IPS-NIHi11 (cell line): ENCODE measurements at regions not wholly inside any gene's neighbourhood (a gene's known extent, or its start where the extent isn't known, plus 50 kb on each side); places are given as distances from the start of the nearest gene placed in this dataset.
A peak's percentile ranks its signal among the peaks of the same experiment; 100 is the strongest.

Source experiments
- DNase-seq: peaks from one replicate; pipeline ENCODE4 v3.0.0; 2012; ENCODE audit warnings: mixed read lengths, low spot score

- no peak for DNase-seq
Observed at GRCh38 chr6:163951326-163951725, 536.8 kb downstream of the QKI start.

DNA sequence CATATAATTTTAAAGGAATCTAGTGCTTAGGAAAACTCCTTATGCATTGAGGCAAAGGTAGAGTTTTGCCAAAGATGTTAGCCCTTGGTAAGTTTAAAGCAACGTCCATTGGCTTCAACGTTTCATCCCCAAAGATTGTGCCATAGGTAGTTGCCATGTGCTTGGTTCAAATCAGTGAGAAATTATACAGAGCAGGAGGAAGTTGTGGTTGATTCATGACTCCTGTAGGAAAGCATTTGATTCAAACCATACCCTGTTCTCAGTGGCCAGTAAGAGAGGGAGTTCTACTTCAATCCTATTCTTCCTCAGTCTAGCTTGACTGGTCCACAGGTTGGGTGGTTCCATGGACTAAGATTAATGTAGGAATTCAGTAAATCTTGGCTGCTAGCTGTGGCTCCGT is 535.6 kb downstream of the QKI start:
- DNase-seq = no peak

DNA sequence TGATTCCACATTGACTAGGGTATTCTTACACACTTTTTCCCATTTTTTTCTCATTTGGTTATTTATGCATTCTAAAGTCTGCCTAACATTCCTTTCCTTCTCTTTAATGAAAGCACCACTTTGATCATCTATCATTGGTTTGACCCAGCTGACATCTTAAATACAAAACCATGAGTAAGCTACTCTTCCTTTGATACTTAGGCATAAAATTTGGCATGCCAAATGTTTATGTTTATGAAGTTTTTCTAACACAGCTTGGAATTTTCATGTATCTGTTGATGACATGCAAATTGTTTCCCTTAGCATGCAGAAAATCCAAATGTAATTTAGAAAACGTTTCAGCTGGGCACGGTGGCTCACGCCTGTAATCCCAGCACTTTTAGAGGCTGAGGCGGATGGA is 534.9 kb downstream of the QKI start:
- DNase-seq = no peak

GRCh38 chr6:163948250-163948649 is 533.7 kb downstream of the QKI start:
- DNase-seq = no peak

- DNase-seq = no peak
Observed at GRCh38 chr6:163947276-163947675, 532.8 kb downstream of the QKI start.

- DNase-seq = no peak
Observed at GRCh38 chr6:163946437-163946836, 531.9 kb downstream of the QKI start.

GRCh38 chr6:163945808-163946207 is 531.3 kb downstream of the QKI start:
- peak; percentile 28 for DNase-seq

GRCh38 chr6:163944897-163945296 is 530.4 kb downstream of the QKI start:
- no peak for DNase-seq

DNA sequence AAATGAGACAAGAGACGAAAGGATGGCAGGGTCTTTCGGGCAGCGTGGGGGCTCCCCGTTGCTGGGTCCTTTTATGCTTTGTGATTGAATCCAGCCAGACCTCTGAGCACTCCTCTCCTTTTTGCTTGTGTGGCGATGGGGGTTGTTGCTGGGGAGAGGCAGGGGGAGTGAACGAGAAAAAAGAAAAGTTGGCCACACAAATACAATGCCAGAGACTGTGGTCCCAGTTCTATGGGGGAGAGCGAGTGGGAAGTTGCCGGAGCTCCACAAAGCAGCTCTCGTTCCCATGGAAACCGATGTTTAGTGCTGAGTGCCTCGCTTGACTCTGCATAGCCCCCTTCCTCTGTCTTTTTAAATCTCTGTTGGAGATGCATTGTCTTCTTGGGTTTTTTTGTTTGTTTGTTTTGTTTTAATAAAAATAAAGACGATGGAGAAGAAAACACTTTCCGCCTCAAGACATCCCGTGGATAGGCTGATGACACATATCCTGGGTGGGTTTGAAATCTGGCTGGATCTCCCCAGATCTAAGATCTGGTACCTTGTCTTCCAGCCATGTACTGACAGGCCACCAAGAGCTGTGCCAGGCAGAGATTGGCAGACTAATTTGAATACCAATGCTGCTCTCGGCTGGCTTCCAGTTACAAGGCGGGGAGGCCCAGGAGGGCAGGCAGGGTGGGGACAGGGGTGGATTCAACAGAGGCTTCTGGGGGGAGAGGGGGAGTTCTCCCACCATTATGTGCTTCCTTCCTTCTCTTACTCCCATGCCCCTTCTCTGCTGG is 529.3 kb downstream of the QKI start:
- peak; percentile 65 for DNase-seq

GRCh38 chr6:163942790-163943189 is 528.3 kb downstream of the QKI start:
- no peak for DNase-seq

DNA sequence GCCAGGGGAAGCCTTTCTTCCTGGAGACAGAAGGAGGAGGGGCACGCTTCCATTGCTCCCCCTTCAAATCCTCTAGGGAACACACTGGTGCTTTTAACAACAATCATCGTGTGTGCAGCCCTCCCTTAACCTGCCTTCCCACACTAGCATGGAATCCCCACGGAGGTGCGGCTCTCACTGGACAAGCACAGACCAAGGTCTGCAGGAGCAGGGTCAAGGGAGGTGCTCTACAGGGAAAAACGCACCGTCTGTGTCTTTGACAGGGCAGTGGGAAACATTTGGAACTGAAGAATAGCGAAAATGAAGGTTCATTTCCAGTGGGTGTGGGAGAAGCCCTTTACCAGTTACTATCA is 527.1 kb downstream of the QKI start:
- no peak for DNase-seq

GRCh38 chr6:163940705-163941623 is 526.4 kb downstream of the QKI start:
- no peak for DNase-seq

DNA sequence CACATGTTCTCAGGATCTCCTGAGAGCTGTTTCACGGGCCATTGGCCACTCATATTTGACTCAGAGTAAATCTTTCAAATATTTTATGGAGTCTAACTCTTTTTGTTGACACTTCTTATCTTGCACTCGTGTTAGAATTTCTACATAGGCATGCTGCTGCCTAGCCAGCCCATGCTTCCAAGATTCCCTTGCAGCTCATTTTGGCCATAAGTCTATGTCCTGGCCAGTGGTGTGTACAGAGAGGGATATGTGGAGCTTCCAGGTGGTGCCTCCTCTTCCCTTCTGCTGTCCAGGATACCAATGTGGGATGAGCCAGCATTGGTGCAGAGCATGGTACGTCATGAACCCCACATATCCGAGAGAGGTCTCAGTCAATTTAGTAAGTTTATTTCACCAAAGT is 522.6 kb downstream of the QKI start:
- no peak for DNase-seq

DNA sequence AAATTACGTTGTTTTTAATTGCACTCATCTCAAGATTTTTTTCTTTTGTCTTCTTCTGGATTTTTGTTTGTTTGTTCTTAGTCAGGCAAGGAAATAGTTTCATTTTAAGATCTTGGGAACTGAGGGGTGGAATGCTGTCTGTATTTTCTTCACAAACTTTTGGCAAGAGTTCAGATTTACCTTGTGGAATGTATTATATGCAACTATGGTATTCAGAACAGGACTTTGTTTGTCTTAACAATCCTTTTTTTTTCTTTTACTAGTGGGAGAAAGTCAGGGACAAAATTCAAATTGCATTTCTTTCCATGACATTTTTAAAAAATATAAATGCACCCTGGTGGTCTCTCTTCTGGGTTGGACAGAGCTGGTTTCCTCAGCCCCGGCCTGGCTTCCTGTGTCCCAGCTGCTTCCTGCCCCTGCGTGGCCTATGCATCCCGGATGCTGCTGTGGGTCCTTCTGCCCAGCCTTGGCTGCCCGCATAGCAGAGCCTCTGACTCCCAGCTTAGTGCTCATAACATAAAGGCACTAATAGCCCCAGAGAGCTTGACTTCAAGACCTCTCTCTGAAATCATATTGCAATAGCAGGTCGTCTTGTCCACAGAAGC is 520.7 kb downstream of the QKI start:
- DNase-seq = no peak

- DNase-seq = no peak
Observed at GRCh38 chr6:163930012-163930411, 515.5 kb downstream of the QKI start.

DNA sequence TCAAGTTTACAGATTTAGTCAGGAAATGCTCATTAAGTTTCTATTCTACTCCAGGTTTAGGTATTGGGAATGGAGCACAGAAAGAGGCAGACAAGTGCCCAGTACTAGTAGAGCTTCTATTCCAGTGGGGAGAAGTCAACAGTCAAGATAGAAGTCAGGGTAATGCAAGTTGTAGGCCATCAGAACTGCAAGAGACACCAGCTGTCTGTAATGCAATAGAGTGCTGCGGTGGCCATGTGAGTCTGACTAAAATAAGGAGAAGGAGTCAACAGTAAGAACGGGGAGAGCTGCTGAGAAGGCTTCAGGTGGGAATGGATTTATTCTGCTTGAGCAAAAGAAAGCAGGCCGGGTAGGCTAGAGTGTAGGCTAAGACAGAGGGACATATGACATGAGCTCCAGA is 515.0 kb downstream of the QKI start:
- no peak for DNase-seq

GRCh38 chr6:163926642-163927041 is 512.1 kb downstream of the QKI start:
- no peak for DNase-seq

DNA sequence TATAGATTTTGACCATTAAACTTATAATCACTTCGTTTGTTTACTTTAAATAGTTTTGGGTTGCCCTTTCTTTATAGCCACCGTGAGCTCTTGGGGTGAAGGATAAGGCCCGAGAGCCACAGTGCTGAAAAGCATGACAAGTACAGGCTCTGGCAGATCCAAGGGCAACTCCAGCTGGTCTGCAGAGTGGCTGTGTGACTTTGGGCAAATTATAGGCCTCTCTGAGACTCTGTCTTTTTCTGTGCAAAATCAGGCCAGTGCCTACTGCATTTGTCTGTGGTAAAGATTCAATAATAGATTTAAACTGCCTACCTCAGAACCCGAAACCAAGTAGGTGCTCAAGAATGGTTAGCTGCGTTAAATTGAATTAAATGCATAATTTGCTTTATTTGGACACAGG is 511.3 kb downstream of the QKI start:
- DNase-seq = no peak

DNA sequence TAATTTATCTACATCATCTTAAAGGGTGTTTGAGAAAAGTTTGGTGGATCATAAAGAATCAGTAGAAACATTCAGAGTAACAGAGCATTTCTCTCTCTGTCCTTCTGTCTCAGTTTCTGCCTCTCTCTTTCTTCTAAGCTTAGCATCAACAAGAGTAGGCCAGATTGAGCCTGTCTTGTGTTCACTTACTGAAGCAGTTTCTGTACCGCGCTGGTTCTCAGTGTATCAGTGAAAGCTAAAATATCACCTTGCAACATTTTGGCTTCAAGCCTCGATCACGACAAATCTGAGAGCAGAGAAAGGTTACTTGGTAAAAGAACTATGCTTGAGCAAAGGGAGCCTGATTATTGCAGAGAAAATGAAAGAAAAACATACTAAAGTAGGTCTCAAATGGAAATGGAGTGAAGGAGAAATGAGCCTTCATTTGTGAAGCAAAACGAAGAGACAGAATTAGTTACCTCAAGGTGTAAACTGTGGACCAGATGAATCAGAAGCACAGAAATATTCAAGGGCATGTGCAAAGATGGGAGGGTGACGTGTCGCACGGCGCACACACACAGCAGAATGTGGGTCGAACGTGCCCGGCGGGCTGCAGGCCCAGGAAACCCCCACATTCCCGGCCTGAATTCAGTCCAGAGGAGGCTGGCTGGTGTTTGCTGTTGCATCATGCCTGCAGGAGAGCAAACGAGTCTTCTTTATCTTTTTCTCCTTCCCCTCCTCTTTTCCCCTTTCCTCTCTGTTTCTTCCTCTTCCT is 509.3 kb downstream of the QKI start:
- no peak for DNase-seq

- no peak for DNase-seq
Observed at GRCh38 chr6:163922562-163922961, 508.0 kb downstream of the QKI start.

DNA sequence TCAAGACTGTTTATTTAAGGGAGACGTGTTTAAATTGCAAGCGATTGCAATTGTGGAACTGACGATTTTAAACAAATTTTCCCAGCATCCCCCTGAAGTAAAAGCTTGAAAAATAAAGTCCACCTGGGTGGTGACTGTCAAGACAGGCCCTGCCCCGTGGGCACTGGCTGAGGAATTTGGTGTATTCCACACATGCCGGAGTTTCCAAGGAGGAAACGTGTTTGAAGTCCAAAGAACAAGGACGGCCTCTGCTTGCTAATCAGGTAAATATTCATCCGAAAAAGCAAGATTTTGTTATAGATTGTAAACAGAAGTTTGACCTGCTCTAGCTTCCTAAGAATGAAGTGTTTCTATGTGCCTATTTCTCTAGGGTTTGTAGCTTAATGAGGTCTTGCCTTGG is 505.1 kb downstream of the QKI start:
- no peak for DNase-seq
